ENCODE measurements at regions not wholly inside any gene's neighbourhood (a gene's known extent, or its start where the extent isn't known, plus 50 kb on each side); places are given as distances from the start of the nearest gene placed in this dataset.

DNA sequence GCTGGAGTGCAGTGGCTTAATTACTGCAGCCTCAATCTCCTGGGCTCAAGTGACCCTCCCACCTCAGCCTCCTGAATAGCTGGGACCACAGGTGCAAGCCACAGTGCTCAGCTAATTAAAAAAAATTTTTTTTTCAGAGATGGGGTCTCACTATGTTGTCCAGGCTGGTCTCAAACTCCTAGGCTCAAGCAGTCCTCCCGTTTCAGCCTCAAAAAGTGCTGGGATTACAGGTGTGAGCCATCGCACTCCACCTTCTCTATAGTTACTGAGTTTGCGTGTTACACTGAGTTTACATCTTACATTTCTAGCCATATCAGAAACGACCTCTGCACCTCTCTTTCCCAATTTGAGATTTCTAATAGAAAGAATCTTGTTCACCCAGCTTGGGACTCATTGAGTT is 53.6 kb upstream of the EML4 start:
- Histone ChIP-seq H3K27me3 (no peaks in the 10 kb centered on the region), H3K4me1 (peaks cover 35% of the 10 kb centered on the region), H3K4me3 (ENCODE audit: low read depth, low read length) (no peak overlapping the region), H3K9me3 (no peaks in the 10 kb centered on the region), H3K36me3 (no peaks in the 10 kb centered on the region; the same call in 1 of the 2 replicates)
- DNase-seq = no peak
- TF ChIP-seq, protein P1, sequence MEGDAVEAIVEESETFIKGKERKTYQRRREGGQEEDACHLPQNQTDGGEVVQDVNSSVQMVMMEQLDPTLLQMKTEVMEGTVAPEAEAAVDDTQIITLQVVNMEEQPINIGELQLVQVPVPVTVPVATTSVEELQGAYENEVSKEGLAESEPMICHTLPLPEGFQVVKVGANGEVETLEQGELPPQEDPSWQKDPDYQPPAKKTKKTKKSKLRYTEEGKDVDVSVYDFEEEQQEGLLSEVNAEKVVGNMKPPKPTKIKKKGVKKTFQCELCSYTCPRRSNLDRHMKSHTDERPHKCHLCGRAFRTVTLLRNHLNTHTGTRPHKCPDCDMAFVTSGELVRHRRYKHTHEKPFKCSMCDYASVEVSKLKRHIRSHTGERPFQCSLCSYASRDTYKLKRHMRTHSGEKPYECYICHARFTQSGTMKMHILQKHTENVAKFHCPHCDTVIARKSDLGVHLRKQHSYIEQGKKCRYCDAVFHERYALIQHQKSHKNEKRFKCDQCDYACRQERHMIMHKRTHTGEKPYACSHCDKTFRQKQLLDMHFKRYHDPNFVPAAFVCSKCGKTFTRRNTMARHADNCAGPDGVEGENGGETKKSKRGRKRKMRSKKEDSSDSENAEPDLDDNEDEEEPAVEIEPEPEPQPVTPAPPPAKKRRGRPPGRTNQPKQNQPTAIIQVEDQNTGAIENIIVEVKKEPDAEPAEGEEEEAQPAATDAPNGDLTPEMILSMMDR (IDR thresholded peaks at IDR 0.05; ENCODE audit: low read depth, low read length) = no peak

DNA sequence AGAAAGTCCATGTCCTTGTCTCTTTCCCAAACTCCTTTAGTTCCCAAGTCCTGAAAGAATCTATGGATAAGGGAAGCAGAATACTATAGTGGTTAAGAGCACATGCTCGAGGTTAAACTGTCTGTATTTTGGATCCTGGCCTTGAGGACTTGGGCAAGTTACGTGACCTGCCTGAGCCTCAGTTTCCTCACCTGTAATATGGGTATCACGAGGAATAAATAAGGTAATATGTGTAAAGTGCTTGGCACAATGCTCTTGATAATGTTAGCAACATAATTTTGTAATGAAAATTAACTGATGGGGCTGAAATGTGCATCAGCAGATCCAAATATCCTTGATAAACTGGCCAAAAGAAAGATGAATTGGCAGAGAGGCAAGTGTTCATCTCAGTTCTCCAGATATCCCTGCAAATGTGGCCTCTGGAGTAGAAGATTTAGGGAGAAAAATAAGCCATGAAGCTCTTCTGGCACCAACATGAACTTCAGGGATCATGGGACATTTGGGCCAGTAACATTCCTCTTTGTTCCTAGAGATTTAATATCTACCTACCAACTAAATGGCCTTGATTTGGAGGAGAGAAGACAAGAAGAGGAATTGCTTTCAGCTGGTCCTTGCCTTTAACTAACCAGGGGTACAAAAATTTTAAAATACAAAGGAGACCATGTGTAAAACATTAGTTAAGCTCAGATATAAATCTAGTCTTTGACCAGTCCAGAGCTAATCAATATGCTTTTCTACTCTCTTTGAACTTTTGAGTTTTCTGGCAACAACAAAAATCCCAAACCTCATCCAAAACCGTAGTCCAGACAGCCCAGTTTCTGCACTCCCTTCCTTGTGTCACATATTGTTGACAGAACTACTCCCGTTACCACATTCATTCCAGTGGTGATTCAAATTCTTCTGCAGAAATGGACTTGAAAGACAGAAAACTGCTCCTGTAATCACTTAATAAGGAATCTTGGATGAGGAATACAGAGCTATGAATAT is 52.7 kb upstream of the EML4 start:
- no peak for DNase-seq
- H3K27me3 ChIP-seq = no peaks in the 10 kb centered on the region
- H3K9me3 ChIP-seq = no peaks in the 10 kb centered on the region; the same call in 1 of the 2 replicates
- H3K4me3 ChIP-seq (ENCODE audit: low read depth, low read length) = no peak overlapping the region
- no peaks in the 10 kb centered on the region; the same call in 1 of the 2 replicates for H3K36me3 ChIP-seq
- TF ChIP-seq, protein P1 (IDR thresholded peaks at IDR 0.05; ENCODE audit: low read depth, low read length) = no peak
- H3K4me1 ChIP-seq = peaks cover 31% of the 10 kb centered on the region

DNA sequence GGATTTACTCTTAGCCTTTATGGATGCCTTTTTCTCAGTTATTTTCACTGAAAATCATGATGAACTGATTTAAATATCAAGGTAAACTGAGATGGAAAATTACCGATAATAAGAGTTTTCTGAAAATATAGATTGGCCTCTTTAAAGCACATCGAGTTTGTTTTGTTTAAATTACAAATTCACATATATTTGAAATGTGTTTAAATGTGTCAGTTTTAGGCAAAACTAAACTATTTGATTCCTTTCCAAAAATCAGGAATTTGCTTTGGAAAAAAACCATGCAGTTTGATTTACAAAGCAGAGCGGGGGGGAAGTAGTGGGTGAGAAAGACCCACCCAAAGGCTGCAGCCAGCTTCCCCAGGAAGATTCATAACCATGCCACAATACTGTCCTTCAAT is 52.0 kb upstream of the EML4 start:
- Histone ChIP-seq H3K4me3 (ENCODE audit: low read depth, low read length) (no peak overlapping the region), H3K9me3 (no peaks in the 10 kb centered on the region; the same call in 1 of the 2 replicates), H3K4me1 (peaks cover 31% of the 10 kb centered on the region), H3K27me3 (no peaks in the 10 kb centered on the region), H3K36me3 (no peaks in the 10 kb centered on the region; the same call in 1 of the 2 replicates)
- no peak for DNase-seq
- TF ChIP-seq, protein P1 (IDR thresholded peaks at IDR 0.05; ENCODE audit: low read depth, low read length) = no peak

GRCh38 chr2:42117923-42118753 is 51.0 kb upstream of the EML4 start:
- H3K4me1 ChIP-seq = peaks cover 32% of the 10 kb centered on the region
- DNase-seq = no peak
- peak overlapping the region; percentile 3; the same call in 1 of the 2 replicates for H3K4me3 ChIP-seq (ENCODE audit: low read depth, low read length)
- H3K36me3 ChIP-seq = no peaks in the 10 kb centered on the region; the same call in 1 of the 2 replicates
- TF ChIP-seq, protein P1 (IDR thresholded peaks at IDR 0.05; ENCODE audit: low read depth, low read length) = no peak
- no peaks in the 10 kb centered on the region for H3K27me3 ChIP-seq
- no peaks in the 10 kb centered on the region; the same call in 1 of the 2 replicates for H3K9me3 ChIP-seq

DNA sequence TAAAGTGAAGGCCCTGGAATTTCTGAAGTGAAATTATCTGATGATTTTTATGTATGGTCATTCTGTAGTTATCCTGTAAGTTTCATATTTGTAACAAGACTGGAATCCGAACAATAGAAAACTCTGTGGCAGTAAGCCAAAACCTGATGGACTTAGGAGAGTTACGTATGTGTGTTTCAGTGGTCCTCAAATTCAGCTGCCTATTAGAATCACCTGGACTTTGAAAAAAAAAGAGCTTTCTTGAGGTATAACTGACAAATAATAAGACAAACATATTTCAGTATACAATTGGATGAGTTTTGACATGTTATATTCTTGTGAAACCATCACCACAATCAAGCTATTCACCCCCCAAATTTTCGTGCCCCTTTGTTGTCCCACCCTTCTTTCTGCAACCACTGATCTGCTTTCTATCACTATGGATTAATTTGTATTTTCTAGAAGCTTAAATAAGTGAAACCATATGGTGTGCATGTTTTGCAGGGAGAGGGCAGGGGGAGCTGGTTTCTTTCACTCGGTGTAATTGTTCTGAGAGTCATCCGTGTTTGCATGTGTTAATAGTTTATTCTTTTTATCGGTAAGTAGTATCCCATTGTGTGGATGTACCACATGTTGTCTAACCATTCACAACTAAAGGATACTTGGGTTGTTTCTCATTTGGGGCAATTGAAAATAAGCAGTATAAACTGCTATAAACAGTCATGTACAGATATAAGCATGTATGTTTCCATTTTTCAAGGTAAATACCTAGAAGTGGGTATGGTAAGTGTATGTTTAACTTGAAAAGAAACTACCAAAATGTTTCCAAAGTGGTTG is 50.2 kb upstream of the EML4 start:
- Histone ChIP-seq H3K4me3 (ENCODE audit: low read depth, low read length) (0 out of 2 replicates have a peak overlapping the region, but pooled peaks have one; percentile 3), H3K36me3 (no peaks in the 10 kb centered on the region; the same call in 1 of the 2 replicates), H3K27me3 (no peaks in the 10 kb centered on the region), H3K4me1 (peaks cover 40% of the 10 kb centered on the region), H3K9me3 (no peaks in the 10 kb centered on the region; the same call in 1 of the 2 replicates)
- DNase-seq = no peak
- TF ChIP-seq, protein P1 (IDR thresholded peaks at IDR 0.05; ENCODE audit: low read depth, low read length) = 0 out of 2 replicates have a peak, but pooled peaks have one; percentile 14
